ENCODE measurements at regions not wholly inside any gene's neighbourhood (a gene's known extent, or its start where the extent isn't known, plus 50 kb on each side); places are given as distances from the start of the nearest gene placed in this dataset.

DNA sequence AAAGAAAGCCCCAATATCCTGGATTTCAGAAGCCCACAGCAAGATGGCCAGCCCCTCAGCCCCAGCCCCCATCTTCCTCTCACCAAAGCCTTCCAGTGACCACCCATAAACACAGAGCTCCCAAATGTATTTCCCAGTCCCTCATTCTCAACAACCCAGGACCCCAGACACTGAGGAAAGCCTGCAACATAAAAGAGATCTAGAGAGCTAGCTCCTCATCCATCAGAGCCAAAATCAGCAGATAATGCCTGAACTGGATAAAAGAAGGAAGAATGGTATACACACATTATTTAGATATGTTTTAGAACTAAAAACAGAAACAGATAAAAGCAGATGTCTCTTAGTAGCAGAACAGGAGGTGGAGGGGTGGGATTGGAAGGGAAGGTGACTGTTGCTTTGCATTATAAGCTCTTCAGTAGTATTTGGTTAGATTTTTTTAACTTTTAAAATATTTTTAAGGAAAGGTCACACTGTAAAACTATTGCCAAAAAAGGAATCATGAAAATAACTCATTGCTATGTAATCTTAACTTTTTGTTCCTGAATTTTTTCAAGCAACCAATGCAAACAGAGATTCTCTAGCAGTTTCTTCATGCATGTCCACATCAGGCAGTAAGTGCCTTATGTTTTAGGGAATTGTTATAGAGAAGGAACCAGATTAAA is 144.2 kb upstream of the PKDCC start:
- DNase-seq = no peak

DNA sequence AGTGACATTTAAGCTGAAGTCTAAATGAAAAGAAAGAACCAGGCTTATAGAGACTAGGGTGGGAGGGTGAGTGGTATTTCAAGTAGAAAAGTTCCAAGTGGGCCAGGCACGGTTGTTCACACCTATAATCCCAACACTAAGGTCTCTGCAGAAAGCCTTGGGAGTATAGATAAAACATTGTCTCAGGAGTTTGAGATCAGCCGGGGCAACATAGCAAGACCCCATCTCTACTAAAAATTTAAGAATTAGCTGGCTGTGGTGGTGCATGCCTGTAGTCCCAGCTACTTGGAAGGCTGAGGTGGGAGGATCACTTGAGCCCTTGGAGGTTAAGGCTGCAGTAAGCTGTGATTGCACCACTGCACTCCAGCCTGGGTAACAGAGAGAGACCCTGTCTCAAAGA is 143.4 kb upstream of the PKDCC start:
- no peak for DNase-seq

DNA sequence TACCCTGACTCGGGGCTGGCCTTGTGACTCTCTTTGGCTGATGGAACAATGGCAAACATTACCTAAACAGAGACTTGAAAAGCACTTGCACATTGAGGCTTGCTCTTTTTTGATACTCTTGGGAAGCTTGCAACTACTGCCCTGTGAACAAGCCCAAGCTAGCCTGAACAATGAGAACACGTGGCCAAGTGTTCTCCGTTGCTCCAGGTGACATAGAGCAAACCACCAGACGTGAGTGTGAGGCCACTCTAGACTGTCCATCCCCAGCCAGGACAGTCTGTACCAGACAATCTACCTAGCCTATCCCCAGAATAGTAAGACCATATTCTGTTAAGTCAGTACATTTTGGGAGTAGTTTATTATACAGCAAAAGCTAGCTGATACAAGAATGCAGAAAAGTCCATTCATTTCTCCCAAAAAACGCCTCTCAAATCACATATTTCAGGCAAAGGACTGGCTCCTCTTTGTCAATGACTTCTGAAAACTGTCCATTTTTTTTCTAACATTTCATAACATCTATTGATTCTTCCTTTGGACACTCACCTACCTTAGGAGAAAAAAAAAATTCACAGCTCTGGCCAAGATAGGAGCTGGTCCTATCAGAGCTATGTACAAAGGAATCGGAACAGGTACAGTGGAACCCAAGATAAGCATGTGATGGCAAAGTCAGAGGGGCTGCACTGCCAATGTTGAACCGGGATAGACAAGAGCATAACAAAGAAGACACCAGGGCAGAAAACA is 142.1 kb upstream of the PKDCC start:
- no peak for DNase-seq

DNA sequence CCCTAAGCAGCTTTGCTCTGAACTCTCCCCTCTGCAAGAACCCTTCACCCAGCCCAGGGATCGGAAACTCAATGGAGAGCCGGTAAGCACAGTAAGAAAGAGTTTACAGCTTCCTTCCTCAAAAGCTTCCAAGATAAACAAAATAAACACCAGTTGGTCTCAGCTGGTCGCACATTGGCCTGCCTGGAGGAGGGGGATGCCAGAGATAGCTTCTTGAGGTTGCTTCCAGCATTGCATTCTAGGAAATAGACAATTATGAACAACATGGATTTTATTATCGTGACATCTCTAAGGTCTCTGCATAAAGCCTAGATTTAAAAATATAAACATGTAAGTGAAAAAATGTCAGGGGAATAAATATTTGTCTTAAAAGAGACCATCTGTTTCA is 141.5 kb upstream of the PKDCC start:
- DNase-seq = no peak

GRCh38 chr2:41907141-41907540 is 140.7 kb upstream of the PKDCC start:
- no peak for DNase-seq

DNA sequence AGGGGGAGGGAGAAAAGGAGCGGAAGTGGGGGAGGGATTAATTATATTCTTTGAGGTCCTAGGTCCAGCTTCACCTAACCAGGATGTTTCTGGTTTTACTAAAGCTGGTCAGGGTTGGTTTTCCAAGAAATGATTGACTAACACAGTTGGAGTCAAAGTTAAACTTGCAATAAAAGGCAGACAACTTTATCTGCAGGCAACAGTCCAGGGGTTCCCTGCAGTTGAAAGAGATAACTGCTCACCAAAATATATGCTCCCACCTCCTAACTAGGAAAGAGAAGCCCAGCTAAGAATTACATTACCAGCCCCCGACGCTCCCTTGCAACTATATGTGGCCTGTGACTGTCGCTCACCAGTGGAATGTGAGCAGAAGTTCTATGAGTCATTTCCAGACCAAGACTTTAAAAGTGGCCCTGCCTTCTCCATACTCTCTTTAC is 140.0 kb upstream of the PKDCC start:
- no peak for DNase-seq

GRCh38 chr2:41908349-41908748 is 139.5 kb upstream of the PKDCC start:
- DNase-seq = no peak

DNA sequence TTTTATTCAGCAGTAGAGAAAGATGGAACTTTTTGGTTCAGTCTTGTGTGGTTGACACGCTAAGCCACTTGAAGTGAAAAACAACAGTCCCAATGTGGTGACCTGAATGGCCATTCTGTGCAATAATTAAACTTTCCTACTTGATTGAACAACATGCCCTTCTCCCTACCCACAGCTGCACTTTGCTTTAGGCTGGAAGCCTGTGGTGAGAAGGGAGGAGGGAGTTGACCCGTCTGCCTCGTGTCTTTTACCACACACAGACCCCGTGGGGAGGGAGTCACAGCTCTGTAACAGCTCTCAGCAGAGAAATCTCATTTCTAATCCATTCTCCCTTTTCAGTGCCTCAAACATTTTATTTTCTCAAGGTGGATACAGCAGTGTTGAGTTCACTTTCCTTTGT is 138.2 kb upstream of the PKDCC start:
- no peak for DNase-seq

DNA sequence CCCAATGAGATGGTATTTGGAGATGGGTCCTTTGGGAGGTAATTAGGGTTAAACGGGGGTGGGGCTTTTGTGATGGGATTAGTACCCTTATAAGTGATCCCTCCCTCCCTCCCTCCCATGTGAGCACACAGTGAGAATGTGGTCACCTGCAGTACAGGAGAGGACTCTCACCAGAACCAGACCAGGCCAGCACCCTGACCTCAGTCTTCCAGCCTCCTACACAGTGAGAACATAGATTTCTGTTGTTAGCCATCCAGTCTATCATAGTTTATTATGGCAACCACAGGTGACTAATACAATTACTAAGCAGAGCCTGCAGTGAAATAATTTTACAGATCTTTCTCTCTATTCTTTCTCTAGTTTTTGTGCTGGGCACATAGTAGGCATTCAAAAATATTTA is 137.7 kb upstream of the PKDCC start:
- no peak for DNase-seq

DNA sequence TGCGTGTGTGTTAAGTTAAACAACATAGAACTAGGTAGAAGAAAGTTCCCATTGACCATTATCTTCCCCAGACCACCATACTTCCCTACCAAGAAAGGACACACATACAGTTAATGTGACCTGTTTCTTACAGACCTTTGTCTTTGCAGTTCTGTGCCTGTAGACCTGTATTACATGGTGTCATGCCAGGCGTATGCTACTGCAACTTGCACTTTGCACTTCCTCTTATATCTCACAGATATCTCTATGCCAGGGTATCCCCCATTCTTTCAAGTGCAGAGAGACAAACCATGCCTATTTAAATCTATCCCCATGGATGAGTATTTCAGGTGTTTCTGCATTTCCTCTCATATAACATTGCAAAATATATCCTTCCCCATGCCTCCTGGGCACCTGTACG is 136.8 kb upstream of the PKDCC start:
- DNase-seq = no peak

DNA sequence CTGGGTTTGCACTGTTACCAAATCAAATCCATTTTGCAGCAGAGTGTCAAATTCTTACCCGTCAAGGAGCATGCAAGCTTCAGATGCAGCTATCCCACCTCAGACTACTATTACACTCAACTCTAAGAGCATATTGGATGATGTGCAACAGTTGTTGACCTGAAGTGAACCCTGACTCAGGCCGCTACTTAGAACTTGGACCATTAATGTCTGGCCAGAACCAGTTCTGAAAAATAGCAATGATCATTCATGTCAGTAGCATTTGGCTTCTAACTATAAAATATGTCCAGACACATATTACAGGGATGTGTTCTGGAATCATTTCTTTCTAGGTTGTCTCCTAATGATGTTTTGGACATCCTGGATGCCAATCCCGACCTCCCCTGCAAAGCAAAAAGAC is 135.5 kb upstream of the PKDCC start:
- no peak for DNase-seq

DNA sequence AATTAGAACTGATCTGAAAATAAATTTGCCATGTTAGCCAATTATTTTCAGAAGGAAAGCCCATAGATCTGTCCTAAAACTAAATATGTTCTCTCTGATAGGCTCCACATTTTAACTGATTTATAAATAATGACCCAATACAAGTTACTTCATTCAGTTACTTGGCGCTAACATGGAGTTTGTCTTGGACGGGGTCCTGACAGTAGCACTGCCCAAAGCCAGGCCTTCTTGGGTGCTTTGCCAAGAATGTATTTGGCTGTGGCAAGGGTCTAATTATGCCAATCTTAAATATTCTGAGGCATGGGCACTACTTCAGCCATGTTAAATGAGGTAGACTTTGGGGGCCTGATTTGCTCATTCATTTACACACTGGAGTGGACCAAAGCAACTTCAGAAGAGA is 135.0 kb upstream of the PKDCC start:
- no peak for DNase-seq

DNA sequence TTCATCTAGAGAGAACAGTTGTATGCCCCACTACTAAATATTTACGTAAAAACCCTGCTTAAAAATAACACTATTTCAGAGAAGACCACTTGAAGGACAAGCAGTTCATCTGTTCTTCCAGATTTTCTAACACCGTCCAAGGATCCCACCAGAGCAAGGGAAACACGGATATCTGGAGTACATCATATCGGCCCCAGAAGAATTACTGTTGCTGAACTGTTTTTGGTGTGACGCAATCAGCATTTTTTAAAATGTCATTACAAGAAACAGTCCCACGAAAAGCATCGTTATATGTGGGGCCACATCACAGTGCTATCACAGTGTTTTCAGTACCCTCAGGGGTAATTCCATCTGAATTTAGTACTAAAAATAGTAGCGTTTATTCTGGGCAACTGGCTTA is 134.5 kb upstream of the PKDCC start:
- no peak for DNase-seq

DNA sequence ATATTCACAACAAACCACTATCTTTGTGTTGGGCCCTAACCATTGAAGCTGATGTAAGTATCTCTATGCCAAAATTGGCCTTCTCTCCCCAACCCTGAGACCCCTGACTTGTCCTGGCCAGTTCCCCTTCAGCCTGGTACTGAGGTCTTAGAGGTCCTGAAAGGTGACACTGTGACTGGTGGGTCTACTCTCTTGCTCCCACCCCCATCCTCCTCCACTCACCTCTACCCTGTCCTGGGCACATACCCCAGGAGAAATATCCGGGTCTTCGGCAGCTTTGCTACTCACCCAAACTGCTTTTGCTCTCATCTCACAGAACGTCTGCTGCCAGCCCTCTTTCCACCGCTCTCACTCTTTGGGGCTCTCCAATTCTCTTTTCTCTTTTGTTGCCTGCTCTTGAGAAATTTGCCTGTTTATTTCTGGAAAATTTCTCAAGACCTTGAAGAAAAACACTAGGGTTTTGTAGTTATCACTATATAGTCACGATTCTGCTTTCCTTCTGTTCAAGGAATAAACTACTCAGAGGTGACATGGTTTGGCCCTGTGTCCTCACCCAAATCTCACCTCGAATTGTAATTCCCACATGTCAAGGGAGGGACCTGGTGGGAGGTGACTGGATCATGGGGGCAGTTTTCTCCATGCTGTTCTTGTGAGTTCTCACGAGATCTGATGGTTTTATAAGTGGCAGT is 133.8 kb upstream of the PKDCC start:
- no peak for DNase-seq

- DNase-seq = no peak
Measured at GRCh38 chr2:41914936-41915335, 132.9 kb upstream of the PKDCC start.

DNA sequence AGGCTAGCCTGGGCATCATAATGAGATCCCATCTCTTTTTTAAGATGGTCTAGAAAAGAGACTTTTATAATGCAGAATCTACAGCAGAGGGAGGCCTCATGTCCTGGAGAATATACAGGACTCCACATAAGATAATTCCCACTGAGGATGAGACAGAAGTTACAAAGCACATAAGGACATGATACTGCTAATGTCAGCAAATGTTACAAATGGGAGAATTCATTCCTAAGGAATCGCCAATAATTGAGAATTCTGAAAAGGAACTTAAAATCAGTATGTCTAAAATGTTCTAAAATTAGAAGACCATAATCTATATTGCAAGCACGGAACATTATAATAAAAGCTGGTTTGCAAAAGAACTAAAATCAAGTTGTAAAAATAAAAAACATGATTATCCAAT is 131.6 kb upstream of the PKDCC start:
- no peak for DNase-seq

DNA sequence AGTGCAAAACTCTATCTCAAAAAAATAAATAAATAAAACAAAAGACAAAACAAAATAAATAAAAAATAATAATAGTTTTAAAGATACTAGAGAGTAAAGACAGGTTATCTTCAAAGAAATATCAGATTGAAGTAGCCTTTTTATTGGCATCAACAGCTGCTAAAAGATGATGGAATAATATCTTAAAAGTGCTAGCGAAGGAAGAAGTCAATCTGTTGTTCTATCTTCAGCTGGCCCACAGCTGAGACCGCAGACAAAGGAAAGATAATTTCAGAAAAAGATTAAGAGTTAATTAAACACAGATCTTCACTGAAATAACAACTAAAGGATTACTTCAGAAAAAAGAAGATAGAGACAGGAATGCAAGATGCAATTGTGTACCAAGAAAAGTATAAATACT is 130.2 kb upstream of the PKDCC start:
- no peak for DNase-seq

GRCh38 chr2:41919135-41919534 is 128.7 kb upstream of the PKDCC start:
- no peak for DNase-seq

DNA sequence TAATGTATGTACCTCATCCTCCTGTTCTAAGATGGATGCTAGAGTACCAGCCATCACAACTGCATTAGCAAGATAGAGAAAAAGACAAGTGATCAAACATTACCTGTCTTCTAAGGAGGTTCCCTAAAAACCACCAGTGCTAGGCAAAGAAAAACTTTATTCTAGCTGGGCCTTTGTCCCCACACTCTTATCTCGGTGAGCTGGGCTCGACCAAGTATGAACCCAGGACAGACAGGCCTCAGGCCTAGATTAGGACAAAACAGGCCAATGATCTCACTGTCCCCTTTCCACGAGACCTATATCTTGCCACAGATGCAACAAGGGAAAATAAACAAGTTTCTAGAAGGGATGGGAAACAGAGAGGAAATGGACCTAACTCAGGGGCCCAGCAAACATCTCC is 127.6 kb upstream of the PKDCC start:
- DNase-seq = no peak

DNA sequence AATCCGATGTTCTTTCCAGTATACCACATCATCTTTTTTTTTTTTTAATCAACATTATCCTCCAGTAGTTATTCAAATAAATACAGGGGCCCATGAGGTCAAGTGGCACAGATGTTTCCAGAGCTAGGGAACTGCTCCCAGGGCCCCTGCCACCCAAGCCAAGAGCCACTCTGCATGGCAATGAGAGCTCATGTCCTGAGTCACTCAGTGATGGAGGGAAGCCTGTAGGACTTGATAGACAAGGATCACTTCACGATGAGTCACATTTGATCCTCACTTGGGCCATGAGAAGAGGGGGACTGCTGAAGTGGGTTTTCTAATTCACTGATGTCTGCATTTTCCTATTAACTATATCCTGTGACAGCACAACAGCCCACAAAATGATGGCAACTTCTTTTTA is 127.0 kb upstream of the PKDCC start:
- no peak for DNase-seq

DNA sequence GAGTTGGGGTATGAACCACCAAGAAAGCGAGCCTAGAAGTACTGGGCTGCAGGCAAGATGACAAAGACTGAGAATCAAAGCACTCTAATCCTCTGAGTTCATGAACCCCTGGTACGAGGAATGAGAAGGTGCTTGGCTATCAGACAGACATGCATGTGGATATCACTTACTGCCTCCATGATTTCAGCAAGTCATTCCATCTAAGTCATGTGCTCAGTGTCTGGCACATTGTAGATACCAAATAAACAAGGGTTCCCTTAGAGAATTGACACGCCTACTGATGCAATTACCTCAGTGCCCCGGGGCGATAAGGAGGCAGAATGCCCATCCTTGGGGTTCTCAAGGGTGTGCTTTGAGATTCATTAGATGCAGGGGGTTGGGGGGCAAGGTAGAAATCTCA is 125.6 kb upstream of the PKDCC start:
- DNase-seq = no peak

GRCh38 chr2:41923156-41923786 is 124.5 kb upstream of the PKDCC start:
- no peak for DNase-seq

GRCh38 chr2:41924024-41924423 is 123.8 kb upstream of the PKDCC start:
- no peak for DNase-seq
